Neural progenitor cell (in vitro differentiated cells): ENCODE measurements at regions not wholly inside any gene's neighbourhood (a gene's known extent, or its start where the extent isn't known, plus 50 kb on each side); places are given as distances from the start of the nearest gene placed in this dataset.

Experiments used
- EZH2 ChIP-seq: fragments of 200-600 bp; sonication (generic); IDR thresholded peaks from 2 replicates; pipeline ENCODE4 v1.6.1; 2017; ENCODE audit warnings: antibody characterized with exemption, mild to moderate bottlenecking, moderate library complexity
- TF ChIP-seq, protein P1 (sequence below): fragments of 200-600 bp; sonication (generic); IDR thresholded peaks from 2 replicates; pipeline ENCODE4 v1.5.1; 2017; ENCODE audit warnings: antibody characterized with exemption, mild to moderate bottlenecking

DNA sequence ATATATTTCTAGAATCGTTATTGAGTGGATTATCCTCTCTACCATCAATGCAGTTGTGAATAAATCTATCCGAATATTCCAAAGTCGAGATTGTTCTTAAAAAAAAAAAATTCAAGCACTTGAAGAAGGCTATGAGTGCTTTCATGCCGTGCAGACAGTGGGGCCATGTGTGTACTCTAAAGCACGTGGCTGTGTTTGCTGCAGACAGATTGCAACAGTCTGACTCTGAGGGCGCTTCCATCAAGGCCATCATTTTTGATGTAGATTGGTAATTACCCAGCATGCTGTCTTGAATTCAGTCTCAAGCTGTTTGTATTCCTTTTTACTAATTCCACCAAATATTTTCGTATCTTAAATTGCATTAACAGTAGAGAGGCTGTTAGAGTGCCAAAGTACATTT lies 325.9 kb upstream of the LINC00305 start:
- TF ChIP-seq, protein P1, sequence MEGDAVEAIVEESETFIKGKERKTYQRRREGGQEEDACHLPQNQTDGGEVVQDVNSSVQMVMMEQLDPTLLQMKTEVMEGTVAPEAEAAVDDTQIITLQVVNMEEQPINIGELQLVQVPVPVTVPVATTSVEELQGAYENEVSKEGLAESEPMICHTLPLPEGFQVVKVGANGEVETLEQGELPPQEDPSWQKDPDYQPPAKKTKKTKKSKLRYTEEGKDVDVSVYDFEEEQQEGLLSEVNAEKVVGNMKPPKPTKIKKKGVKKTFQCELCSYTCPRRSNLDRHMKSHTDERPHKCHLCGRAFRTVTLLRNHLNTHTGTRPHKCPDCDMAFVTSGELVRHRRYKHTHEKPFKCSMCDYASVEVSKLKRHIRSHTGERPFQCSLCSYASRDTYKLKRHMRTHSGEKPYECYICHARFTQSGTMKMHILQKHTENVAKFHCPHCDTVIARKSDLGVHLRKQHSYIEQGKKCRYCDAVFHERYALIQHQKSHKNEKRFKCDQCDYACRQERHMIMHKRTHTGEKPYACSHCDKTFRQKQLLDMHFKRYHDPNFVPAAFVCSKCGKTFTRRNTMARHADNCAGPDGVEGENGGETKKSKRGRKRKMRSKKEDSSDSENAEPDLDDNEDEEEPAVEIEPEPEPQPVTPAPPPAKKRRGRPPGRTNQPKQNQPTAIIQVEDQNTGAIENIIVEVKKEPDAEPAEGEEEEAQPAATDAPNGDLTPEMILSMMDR, result no peak
- TF ChIP-seq EZH2, result no peak
